ENCODE measurements at regions not wholly inside any gene's neighbourhood (a gene's known extent, or its start where the extent isn't known, plus 50 kb on each side); places are given as distances from the start of the nearest gene placed in this dataset.

DNA sequence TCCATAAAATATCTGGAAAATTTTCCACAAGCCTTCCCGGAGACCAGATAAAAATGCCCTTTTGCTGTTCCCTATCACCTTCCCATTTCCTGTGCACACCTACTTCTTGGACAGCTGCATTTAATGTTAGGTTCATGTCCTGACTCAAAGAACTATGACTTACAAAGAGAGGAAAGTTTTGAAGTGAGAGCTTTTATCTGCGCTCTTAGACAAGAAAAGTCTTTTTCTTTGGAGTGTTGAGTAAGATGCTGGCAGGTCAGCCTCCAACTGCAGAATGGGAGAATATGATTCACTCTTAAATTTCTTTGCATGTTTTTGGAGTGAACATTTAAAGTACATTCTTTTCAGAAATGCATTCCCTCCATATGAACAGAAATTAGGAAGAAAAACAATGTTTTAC lies 147.3 kb upstream of the DPH6 start:
- no peaks in the 10 kb centered on the region for H3K36me3 ChIP-seq (ENCODE audit: control insufficient read depth, insufficient read depth, low read length)
- no peak overlapping the region for H2BK5ac ChIP-seq (ENCODE audit: low read depth, low read length, poor library complexity, severe bottlenecking)
- no peak overlapping the region for H3K27ac ChIP-seq (ENCODE audit: insufficient read depth, low read length)
- H3K4me2 ChIP-seq (ENCODE audit: low read depth, low read length) = no peak overlapping the region; the same call in 1 of the 2 replicates
- H4K91ac ChIP-seq (ENCODE audit: insufficient read depth, low read depth, low read length) = no peak overlapping the region
- peaks cover 14% of the 10 kb centered on the region for H3K4me1 ChIP-seq (ENCODE audit: control insufficient read depth, insufficient read depth, low read length)
- H3K14ac ChIP-seq (replicated peaks; ENCODE audit: low read depth, low read length) = peak overlapping the region; percentile 70; the same call in 1 of the 2 replicates
- ChIA-PET POLR2A (ENCODE audit: unreplicated experiment) (no interaction called here), CTCF (no interaction called here)
- H2AFZ ChIP-seq (replicated peaks; ENCODE audit: low read length, poor library complexity) = no peak overlapping the region
- no peak overlapping the region for H3K56ac ChIP-seq (ENCODE audit: extremely low read depth, insufficient read depth, low read length)
- no peaks in the 10 kb centered on the region for H3K9me1 ChIP-seq (ENCODE audit: insufficient read depth, low read length)
- no peaks in the 10 kb centered on the region for H3K27me3 ChIP-seq (ENCODE audit: control insufficient read depth, insufficient read depth, low read length)
- dilution Hi-C loops (cut with HindIII; ENCODE audit: low sequenced_read_pairs, unreplicated experiment) = no loop called here
- H4K8ac ChIP-seq (ENCODE audit: low read depth in 2 of 2, low read length in 2 of 2) = no peak overlapping the region
- H3K18ac ChIP-seq (ENCODE audit: low read depth, low read length) = peak overlapping the region; percentile 52; the same call in 1 of the 2 replicates
- H2BK15ac ChIP-seq (ENCODE audit: low read depth, low read length) = no peak overlapping the region
- intact Hi-C loops (cut with micrococcal nuclease) = no loop called here
- H4K20me1 ChIP-seq (ENCODE audit: insufficient read depth, low read length) = no peaks in the 10 kb centered on the region
- no peak for TF ChIP-seq RFX5 (IDR thresholded peaks at IDR 0.05; ENCODE audit: low read depth, low read length)
- peak; percentile 55; the same call in 1 of the 2 replicates for TF ChIP-seq CEBPB (IDR thresholded peaks at IDR 0.05; ENCODE audit: low read depth, low read length)
- no peak overlapping the region for H2BK120ac ChIP-seq (ENCODE audit: low read depth, low read length)
- WGBS, 2 experiments (ENCODE audit: extremely low coverage in 2 of 2, insufficient read length in 1 of 2) = no CpG with 5 or more reads among the region's 2 CpGs
- H2AK5ac ChIP-seq (ENCODE audit: low read depth, low read length) = no peak overlapping the region
- BruUV-seq (replicated peaks) = no TSS peak
- in situ Hi-C loops (cut with MboI; ENCODE audit: low sequenced_read_pairs) = no loop called here
- no peak overlapping the region for H3K4me3 ChIP-seq (ENCODE audit: insufficient read depth, low read depth, low read length)
- H2AK9ac ChIP-seq (replicated peaks; ENCODE audit: low read depth, low read length, poor library complexity) = no peak overlapping the region
- H4K5ac ChIP-seq (ENCODE audit: low read depth, low read length) = no peak overlapping the region
- no peak overlapping the region for H2BK20ac ChIP-seq (ENCODE audit: low read depth, low read length)
- no peak overlapping the region for H3K23ac ChIP-seq (ENCODE audit: low read depth, low read length)
- ATAC-seq (ENCODE audit: low read depth) (no peak), DNase-seq (peak; percentile 61)
- no peak overlapping the region for H3K9ac ChIP-seq (ENCODE audit: low read depth, low read length)
- H3K4ac ChIP-seq (ENCODE audit: low read depth, low read length) = no peak overlapping the region
- no peaks in the 10 kb centered on the region for H3K79me1 ChIP-seq (ENCODE audit: low read depth in 1 of 2, low read length in 2 of 2)
- H3K9me3 ChIP-seq (ENCODE audit: control insufficient read depth, insufficient read depth, low read length) = no peaks in the 10 kb centered on the region

Data from IMR-90 (cell line).